DOHH2 (cell line): ENCODE measurements at regions not wholly inside any gene's neighbourhood (a gene's known extent, or its start where the extent isn't known, plus 50 kb on each side); places are given as distances from the start of the nearest gene placed in this dataset.

Experiments used
- EZH2phosphoT487 ChIP-seq: fragments of 200-600 bp; sonication (generic); IDR thresholded peaks from 2 replicates; pipeline ENCODE4 v1.6.1; 2017; ENCODE audit warnings: borderline replicate concordance, mild to moderate bottlenecking, antibody characterized with exemption, low read length, moderate library complexity, mixed read lengths
- TF ChIP-seq, protein P1 (sequence below): fragments of 200-600 bp; sonication (generic); IDR thresholded peaks from one replicate; pipeline ENCODE4 v1.5.1; 2014; ENCODE audit warnings: antibody characterized with exemption, mild to moderate bottlenecking, low read depth, low read length; ENCODE audit not compliant: poor library complexity, severe bottlenecking

DNA sequence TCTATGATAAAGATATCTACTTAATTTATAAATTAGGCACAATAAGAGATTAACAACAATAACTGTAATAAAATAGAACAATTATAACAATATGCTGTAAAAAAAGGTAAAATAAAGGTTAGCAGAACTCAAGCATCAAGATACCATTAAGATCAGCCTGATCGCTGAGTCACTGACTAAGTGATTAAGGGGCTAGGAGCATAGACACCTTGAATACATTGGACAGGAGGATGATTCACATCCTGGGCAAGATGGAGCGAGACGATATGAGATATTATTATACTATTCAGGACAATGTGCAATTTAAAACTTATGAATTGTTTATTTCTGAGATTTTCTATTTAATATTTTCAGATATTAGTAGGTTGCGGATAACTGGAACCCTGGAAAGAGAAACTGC lies 1277.8 kb upstream of the ZEB2 start:
- TF ChIP-seq, protein P1, sequence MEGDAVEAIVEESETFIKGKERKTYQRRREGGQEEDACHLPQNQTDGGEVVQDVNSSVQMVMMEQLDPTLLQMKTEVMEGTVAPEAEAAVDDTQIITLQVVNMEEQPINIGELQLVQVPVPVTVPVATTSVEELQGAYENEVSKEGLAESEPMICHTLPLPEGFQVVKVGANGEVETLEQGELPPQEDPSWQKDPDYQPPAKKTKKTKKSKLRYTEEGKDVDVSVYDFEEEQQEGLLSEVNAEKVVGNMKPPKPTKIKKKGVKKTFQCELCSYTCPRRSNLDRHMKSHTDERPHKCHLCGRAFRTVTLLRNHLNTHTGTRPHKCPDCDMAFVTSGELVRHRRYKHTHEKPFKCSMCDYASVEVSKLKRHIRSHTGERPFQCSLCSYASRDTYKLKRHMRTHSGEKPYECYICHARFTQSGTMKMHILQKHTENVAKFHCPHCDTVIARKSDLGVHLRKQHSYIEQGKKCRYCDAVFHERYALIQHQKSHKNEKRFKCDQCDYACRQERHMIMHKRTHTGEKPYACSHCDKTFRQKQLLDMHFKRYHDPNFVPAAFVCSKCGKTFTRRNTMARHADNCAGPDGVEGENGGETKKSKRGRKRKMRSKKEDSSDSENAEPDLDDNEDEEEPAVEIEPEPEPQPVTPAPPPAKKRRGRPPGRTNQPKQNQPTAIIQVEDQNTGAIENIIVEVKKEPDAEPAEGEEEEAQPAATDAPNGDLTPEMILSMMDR: no peak
- no peak for TF ChIP-seq EZH2phosphoT487
